GM18858 (cell line): ENCODE measurements at regions not wholly inside any gene's neighbourhood (a gene's known extent, or its start where the extent isn't known, plus 50 kb on each side); places are given as distances from the start of the nearest gene placed in this dataset.
"Not testable (repeated sequence)": the region's sequence is repeated elsewhere in the genome, so short reads cannot be mapped to it uniquely, and the experiment has no call there.

ENCODE experiments used
- ATAC-seq: cut with Tn5 transposase; IDR thresholded peaks from one replicate; pipeline ENCODE4 v1.9.1; 2021; ENCODE audit not compliant: unreplicated experiment

- ATAC-seq, result no peak
Measured at GRCh38 chr5:159680095-159680494, 236.2 kb upstream of the ADRA1B start.

GRCh38 chr5:159681661-159682060, 234.6 kb upstream of the ADRA1B start:
- ATAC-seq, result no peak

DNA sequence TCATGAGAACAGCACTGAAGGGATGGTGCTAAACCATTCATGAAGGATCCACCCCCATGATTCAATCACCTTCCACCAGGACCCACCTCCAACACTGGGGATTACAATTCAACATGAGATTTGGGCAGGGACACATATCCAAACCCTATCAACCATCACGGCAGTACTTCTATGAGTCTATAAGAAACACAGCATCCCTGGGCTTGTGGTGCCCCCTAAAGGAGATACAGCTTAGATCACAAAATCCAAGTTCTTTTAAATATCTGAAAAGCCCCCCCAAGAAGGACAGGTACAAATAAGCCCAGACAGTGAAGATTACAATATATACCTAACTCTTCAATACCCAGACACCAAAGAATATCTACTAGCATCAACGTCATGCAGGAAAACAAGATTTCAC, 233.7 kb upstream of the ADRA1B start:
- ATAC-seq, result no peak

- not testable (repeated sequence) for ATAC-seq
Measured at GRCh38 chr5:159687892-159688291, 228.4 kb upstream of the ADRA1B start.

GRCh38 chr5:159695741-159696294, 220.5 kb upstream of the ADRA1B start:
- ATAC-seq, result no peak

DNA sequence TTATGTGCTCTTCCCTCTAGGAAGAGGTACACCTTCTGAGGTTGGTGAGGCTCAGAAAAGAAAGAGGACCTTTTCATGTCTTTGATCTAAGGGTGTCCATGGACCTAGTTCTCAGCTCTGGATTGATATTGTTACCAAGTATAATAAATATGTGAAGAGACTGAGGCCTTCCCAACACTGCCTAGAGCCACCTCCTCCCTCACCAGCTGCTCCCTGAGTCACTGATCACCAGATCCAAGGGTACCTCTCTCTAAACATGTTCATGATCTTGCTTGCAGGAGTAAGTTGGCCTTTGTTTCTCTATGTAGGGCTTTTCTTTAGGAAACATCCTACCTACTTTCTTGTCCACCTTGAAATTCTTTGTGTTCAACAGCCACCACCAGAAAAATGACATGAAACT, 218.8 kb upstream of the ADRA1B start:
- ATAC-seq, result no peak

GRCh38 chr5:159698322-159698721, 218.0 kb upstream of the ADRA1B start:
- no peak for ATAC-seq

- ATAC-seq, result no peak
Measured at GRCh38 chr5:159700016-159700415, 216.3 kb upstream of the ADRA1B start.

- no peak for ATAC-seq
Measured at GRCh38 chr5:159702301-159702700, 214.0 kb upstream of the ADRA1B start.

DNA sequence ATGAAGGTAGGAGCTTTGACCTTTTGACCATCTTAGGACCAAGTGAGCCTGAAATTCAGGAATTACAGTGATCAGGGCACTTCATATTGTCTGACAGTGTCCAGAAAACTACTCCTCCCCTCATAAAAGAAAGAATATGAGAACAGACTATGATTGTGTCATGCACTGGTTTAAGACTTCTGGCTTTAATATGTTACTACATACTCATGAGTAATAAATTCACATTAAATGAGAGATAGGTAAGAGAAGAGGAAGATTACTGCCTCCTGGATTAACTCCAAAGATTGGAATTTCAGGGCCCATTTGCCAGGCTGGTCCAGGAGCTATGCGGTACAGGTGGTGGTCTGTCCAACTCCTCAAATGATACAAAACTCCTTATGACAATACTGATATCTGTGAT, 213.5 kb upstream of the ADRA1B start:
- ATAC-seq, result no peak

DNA sequence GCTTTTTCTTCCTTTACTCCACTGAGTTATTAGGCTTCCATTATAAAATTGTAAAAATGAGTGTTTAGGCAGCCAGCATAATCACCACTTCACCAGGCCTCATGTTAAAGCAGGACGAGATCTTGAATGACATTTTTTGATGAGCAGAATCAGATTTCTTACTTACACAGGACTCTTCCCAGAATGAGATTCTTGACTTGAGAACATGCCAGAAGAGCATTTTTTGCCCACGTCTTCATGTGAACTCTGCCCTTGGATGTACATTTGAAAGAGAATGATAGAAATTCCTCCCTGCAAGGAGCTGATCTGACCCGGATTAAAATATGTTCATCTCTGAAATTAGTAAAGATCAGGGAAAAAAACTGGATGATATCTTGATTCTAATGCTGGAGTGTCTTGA, 212.1 kb upstream of the ADRA1B start:
- no peak for ATAC-seq

GRCh38 chr5:159705948-159706347, 210.3 kb upstream of the ADRA1B start:
- ATAC-seq, result no peak

- no peak for ATAC-seq
Measured at GRCh38 chr5:159708090-159708489, 208.2 kb upstream of the ADRA1B start.

DNA sequence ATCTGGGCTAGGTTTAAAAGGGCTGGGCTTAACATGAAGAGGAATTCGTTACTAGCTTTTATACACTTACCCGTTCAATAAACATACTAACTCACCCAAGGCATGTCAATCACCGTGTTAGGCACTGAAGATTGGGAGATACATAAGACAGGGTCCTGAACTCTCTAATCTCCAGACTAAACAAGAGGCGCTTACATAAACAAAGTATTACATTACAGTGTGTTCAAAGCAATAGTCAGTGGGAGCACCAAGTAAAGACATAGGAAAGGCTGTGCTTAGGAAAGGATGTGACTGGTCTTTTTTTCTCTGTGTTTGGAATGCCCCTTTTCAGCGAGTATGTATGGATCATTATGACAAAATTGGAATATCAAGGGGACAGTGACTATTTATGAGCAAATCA, 203.6 kb upstream of the ADRA1B start:
- no peak for ATAC-seq

- ATAC-seq, result no peak
Measured at GRCh38 chr5:159713254-159713653, 203.0 kb upstream of the ADRA1B start.

GRCh38 chr5:159713773-159714172, 202.5 kb upstream of the ADRA1B start:
- no peak for ATAC-seq

DNA sequence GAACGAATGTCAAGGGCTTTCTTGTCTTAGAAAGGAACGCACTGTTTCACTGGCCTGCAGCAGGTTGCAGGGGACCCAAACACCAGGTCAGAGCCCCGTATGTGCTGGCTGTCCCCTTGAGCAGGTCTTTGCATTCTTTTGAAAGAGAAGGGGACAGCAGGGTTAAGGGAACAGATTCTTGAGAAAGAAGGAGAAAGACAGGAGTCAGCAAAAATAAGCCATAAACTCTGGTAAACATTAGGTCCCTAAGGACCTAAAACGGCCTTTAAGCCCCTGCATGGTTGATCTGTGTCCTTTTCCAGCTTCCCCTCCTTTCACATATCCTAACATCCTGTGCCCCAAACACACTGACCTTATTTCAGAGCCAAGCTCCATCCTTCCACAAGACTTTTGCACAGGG, 190.8 kb upstream of the ADRA1B start:
- no peak for ATAC-seq

- ATAC-seq, result no peak
Measured at GRCh38 chr5:159727167-159727566, 189.1 kb upstream of the ADRA1B start.

DNA sequence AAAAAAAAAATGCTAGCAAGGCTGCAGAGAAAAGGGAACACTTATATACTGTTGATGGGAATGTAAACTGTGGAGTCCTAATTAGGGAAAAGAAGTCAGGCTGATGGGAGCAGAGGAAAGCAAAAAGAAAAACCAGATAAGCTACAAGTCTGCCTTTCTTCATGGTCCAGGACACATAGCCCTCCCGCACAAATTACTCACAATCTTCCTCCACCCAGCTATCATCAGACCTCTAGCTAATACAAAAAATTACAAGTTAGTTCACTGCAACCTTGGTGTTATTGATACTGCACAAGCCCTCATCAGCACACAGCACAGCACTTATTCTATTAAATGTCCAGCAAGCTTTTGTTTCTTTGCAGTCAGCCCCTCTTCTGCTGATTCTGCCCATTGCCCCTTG, 186.0 kb upstream of the ADRA1B start:
- no peak for ATAC-seq

DNA sequence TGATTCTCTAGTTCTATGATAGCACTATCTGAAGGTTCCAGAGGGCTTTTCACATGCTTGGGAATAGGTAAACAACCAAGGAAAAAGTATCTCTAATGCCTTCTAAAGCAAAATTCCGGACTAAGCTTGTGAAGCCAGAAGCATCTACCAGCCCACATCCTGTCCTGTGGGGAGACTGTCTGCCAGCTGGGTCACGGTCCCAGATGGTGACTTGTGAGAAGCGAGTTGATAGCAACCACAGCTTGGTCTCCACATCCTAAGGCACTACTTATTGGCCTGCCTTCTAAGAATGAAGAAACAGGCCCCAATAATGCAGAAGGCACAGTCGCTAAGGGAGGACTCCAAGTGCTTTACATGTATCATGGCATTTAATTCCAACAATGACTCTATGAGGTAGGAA, 184.1 kb upstream of the ADRA1B start:
- no peak for ATAC-seq

DNA sequence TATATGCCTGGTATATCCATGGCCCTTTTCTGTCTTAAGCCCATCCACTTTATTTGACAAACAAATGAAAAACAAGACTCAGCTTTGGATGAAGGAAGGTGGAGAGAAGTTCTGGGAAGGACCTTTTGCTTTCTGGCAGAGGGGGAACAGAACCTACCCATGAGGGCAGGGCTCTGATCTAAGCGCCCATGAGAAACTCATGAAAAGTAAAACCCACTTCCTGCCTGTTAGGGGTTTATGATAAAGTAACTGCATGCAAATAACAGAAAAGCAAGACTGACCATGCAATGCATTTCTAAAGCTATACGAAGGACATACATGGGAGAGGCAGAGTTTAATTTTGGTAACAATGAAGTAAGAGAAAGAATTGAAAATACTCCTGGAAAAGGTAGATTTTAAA, 181.9 kb upstream of the ADRA1B start:
- ATAC-seq, result no peak

- ATAC-seq, result no peak
Measured at GRCh38 chr5:159735036-159735435, 181.2 kb upstream of the ADRA1B start.

DNA sequence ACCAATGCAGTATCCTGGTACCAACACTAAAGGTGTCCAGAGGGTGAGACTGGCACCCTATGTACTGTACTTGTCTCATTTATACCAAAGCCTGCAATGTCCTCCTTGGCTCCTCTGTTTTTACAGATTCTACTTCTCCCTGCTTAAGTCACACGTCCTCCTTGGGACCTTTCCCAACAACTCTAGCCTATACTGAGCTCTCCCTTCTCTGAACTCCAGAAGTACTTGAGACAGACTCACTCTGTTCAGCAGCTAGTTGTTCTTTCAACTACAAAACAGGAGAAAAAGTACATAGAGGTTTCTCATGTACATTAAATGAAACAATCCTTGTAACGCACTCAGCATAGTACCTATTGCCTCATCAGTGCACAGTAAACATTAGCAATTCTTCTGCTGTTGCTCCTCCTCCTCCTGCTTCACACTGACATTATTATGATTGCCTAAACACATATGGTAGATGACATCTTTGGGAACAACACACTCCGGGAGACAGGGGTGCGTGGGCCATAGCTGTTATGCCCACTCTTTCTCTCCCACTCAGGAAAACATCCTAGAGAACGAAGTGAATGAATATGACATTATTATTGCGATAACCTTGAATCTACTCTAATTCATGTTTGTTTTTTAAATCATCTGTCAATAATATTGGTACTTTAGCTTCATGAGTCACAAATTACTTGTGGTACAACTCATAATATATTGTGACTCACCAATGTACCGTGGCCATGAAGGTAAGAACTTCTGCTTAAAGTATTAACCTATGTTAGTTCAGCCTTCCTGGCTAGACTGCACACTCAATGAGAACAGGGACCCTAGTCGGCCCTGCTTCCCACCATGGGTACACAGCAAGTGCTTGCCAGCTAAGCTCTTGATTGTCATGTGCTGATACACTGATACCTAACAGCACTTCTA, 180.3 kb upstream of the ADRA1B start:
- ATAC-seq, result no peak
